PC-9 (cell line): ENCODE measurements at regions not wholly inside any gene's neighbourhood (a gene's known extent, or its start where the extent isn't known, plus 50 kb on each side); places are given as distances from the start of the nearest gene placed in this dataset.

Experiments used
- CTCF ChIP-seq: fragments of 200-600 bp; sonication (generic); conservative IDR thresholded peaks from 2 replicates; pipeline ENCODE4 v1.6.1; 2017; ENCODE audit warnings: mixed run types, antibody characterized with exemption, mild to moderate bottlenecking, moderate library complexity
- EZH2 ChIP-seq: fragments of 200-600 bp; sonication (generic); IDR thresholded peaks from 2 replicates; pipeline ENCODE4 v1.8.0; 2017; ENCODE audit warnings: antibody characterized with exemption, low read depth

GRCh38 chr10:57468894-57469432, 798.7 kb downstream of the IPMK start:
- no peak for TF ChIP-seq CTCF
- TF ChIP-seq EZH2, result no peak
